Naive thymus-derived CD4-positive, alpha-beta T cell (primary cell): ENCODE measurements at regions not wholly inside any gene's neighbourhood (a gene's known extent, or its start where the extent isn't known, plus 50 kb on each side); places are given as distances from the start of the nearest gene placed in this dataset.
"Not testable (repeated sequence)": the region's sequence is repeated elsewhere in the genome, so short reads cannot be mapped to it uniquely, and the experiment has no call there.

Experiments used
- ATAC-seq: fragments of 150-1000 bp; cut with Tn5 transposase; 2 replicates; pipeline ENCODE4 v1.10.0; 2021; ENCODE audit warnings: mild to moderate bottlenecking, moderate library complexity
- CTCF ChIA-PET: fragments of 350-600 bp; sonication (Branson Sonifier 250); formaldehyde crosslinking; loops from one replicate; lab custom pipeline; 2021; ENCODE audit warnings: antibody characterized with exemption; lab: Charles Lee
- POLR2A ChIA-PET: fragments of 350-600 bp; sonication (Branson Sonifier 250); formaldehyde crosslinking; loops from one replicate; lab custom pipeline; 2021; ENCODE audit warnings: antibody characterized with exemption, inconsistent platforms; lab: Charles Lee
- DNase-seq, 9 donors: peaks; one replicate each; pipeline versions ENCODE4 v3.0.0 to v3.0.0-alpha.2; 2020 to 2022; ENCODE audit warnings: mixed read lengths in 1 of 9
- H3K27ac ChIP-seq: one replicate; pipeline ENCODE4 v1.7.0; 2013; ENCODE audit warnings: mild to moderate bottlenecking, low read depth, low read length, moderate library complexity
- H3K27me3 ChIP-seq, 2 donors: one replicate each; pipeline ENCODE4 v1.7.0; 2013; ENCODE audit warnings: low read length in 2 of 2, mild to moderate bottlenecking in 2 of 2, moderate library complexity in 2 of 2; ENCODE audit not compliant: control insufficient read depth in 2 of 2, insufficient read depth in 2 of 2
- H3K36me3 ChIP-seq, 3 experiments: 1 replicate in 2 of 3; 2 replicates in 1 of 3; pipeline ENCODE4 v1.7.0; 2013; ENCODE audit warnings: low read length in 3 of 3, mild to moderate bottlenecking in 3 of 3, moderate library complexity in 1 of 3; ENCODE audit not compliant: insufficient read depth in 3 of 3, control insufficient read depth in 2 of 3
- H3K4me1 ChIP-seq, 2 donors: one replicate each; pipeline ENCODE4 v1.7.0; 2013; ENCODE audit warnings: low read length in 2 of 2, mild to moderate bottlenecking in 2 of 2, moderate library complexity in 1 of 2; ENCODE audit not compliant: control insufficient read depth in 2 of 2, insufficient read depth in 2 of 2
- H3K4me3 ChIP-seq: 2 replicates; pipeline ENCODE4 v1.7.0; 2013; ENCODE audit warnings: mild to moderate bottlenecking, low read length
- H3K9me3 ChIP-seq, 3 experiments: 1 replicate in 2 of 3; 2 replicates in 1 of 3; pipeline ENCODE4 v1.7.0; 2013; ENCODE audit warnings: low read length in 3 of 3; ENCODE audit not compliant: control insufficient read depth in 2 of 3
- H3K27ac Mint-ChIP-seq, 9 donors: one replicate each; pipeline ENCODE4 v1.8.0; 2020 to 2022; ENCODE audit warnings: mixed read lengths in 9 of 9, mild to moderate bottlenecking in 8 of 9, moderate library complexity in 5 of 9, inconsistent platforms in 2 of 9
- H3K27me3 Mint-ChIP-seq, 5 donors: one replicate each; pipeline ENCODE4 v1.8.0; 2021 to 2022; ENCODE audit warnings: mixed read lengths in 5 of 5, mild to moderate bottlenecking in 1 of 5
- H3K36me3 Mint-ChIP-seq, 5 donors: one replicate each; pipeline ENCODE4 v1.8.0; 2020 to 2022; ENCODE audit warnings: mixed read lengths in 5 of 5, mild to moderate bottlenecking in 3 of 5, inconsistent platforms in 1 of 5
- H3K4me1 Mint-ChIP-seq, 7 donors: one replicate each; pipeline ENCODE4 v1.8.0; 2020 to 2022; ENCODE audit warnings: mixed read lengths in 7 of 7, mild to moderate bottlenecking in 3 of 7, inconsistent platforms in 1 of 7
- H3K4me3 Mint-ChIP-seq, 10 donors: one replicate each; pipeline ENCODE4 v1.8.0; 2020 to 2022; ENCODE audit warnings: mild to moderate bottlenecking in 10 of 10, mixed read lengths in 10 of 10, moderate library complexity in 6 of 10, inconsistent platforms in 2 of 10
- H3K9me3 Mint-ChIP-seq, 11 donors: one replicate each; pipeline ENCODE4 v1.8.0; 2020 to 2022; ENCODE audit warnings: mixed read lengths in 11 of 11, mild to moderate bottlenecking in 4 of 11, inconsistent platforms in 1 of 11, moderate library complexity in 1 of 11
- intact Hi-C, 2 donors: fragments of 100-400 bp; cut with micrococcal nuclease; formaldehyde crosslinking; loops; one replicate each; pipeline ENCODE4 v1.15.1; 2023

DNA sequence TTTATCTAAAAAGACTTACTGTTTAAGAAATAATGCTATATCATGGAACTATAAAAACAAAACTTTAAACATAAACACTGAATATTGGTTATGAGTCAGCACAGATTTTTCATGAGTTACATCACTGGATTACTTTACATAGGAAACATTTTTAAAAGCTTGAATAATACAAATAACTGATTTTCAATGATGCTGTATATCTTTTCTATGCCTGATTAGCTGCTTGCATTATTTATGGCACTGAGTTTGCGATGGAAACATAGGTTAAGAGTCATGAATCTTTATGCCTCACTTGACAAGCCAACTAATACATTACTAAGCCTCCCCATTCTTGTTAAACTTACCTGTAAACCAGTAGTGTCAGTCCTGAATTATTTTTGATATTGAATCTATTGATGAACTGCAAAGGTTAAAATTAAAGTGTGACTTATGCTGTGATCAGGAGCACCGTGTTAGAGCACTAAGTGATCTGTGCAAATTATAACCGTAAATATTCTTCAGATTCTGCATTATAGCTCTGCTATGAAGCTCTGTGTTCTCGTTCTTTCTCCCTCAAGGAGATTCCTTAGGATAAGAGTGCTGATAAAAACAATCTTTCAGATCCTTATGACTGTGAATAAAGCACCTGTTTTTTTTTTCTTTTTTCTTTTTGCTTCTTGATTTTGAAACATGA is 437.3 kb upstream of the BCHE start:
- ATAC-seq = no peak
- peaks cover 0 to 2% (median 0%) of the 10 kb centered on the region in 7 donors for H3K4me1 Mint-ChIP-seq
- H3K27ac Mint-ChIP-seq = no peak overlapping the region
- no peak overlapping the region for H3K27ac ChIP-seq
- H3K4me1 ChIP-seq = no peaks in the 10 kb centered on the region
- peaks cover 0 to 12% (median 3%) of the 10 kb centered on the region in 11 donors for H3K9me3 Mint-ChIP-seq
- intact Hi-C loops = no loop called here
- no peaks in the 10 kb centered on the region for H3K36me3 Mint-ChIP-seq
- no peaks in the 10 kb centered on the region for H3K27me3 ChIP-seq
- no peak overlapping the region for H3K4me3 Mint-ChIP-seq
- ChIA-PET CTCF (no interaction called here), POLR2A (no interaction called here)
- H3K27me3 Mint-ChIP-seq = no peaks in the 10 kb centered on the region
- no peaks in the 10 kb centered on the region for H3K36me3 ChIP-seq
- DNase-seq = no peak
- no peaks in the 10 kb centered on the region for H3K9me3 ChIP-seq
- no peak overlapping the region for H3K4me3 ChIP-seq

DNA sequence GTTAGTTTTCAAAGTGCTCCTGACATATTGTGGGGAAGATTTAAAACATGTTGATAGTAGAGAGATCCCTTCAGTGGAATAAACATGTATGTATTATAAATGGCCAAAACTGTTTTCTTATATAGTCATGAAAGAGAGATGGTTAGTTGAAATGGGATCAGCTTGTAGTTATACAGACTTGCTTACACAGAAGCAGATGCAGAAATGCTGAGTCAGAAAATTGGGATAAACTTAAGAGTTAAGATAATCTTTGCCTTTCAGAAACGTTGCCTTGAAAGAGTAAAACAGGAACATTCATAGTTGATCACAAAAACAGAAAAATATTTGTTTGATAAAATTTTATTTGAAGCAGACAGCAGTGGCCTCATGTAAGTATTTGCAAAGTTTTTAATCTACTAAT is 433.2 kb upstream of the BCHE start:
- ChIA-PET CTCF (no interaction called here), POLR2A (no interaction called here)
- H3K27me3 ChIP-seq = no peaks in the 10 kb centered on the region
- DNase-seq (no peak), ATAC-seq (no peak)
- no peak overlapping the region for H3K27ac ChIP-seq
- H3K9me3 ChIP-seq = no peaks in the 10 kb centered on the region
- no peaks in the 10 kb centered on the region for H3K36me3 Mint-ChIP-seq
- no peak overlapping the region for H3K27ac Mint-ChIP-seq
- intact Hi-C loops = no loop called here
- no peak overlapping the region for H3K4me3 ChIP-seq
- H3K36me3 ChIP-seq = no peaks in the 10 kb centered on the region
- H3K27me3 Mint-ChIP-seq = no peaks in the 10 kb centered on the region
- no peak overlapping the region for H3K4me3 Mint-ChIP-seq
- H3K9me3 Mint-ChIP-seq = peaks cover 0 to 8% (median 0%) of the 10 kb centered on the region in 11 donors
- H3K4me1 Mint-ChIP-seq = no peaks in the 10 kb centered on the region
- no peaks in the 10 kb centered on the region for H3K4me1 ChIP-seq

DNA sequence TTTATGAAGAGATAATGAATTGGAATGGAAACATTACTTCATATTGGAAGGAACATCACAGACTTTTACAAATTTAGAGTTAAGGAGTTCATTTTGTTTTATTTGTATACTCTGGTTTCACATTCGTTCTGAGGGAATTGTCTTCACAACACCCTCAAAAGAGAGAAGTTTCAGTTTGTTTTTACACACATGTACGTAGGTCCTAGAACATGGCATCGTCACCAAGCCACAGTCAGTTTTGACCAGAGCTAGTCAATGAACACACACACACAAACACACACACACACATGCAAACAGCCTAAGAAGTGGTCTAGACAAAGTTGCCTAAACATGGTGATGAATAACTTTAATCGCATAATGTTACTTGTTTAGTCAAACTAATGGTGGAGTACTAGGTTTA is 427.9 kb upstream of the BCHE start:
- no peak overlapping the region for H3K4me3 Mint-ChIP-seq
- POLR2A ChIA-PET = no interaction called here

DNA sequence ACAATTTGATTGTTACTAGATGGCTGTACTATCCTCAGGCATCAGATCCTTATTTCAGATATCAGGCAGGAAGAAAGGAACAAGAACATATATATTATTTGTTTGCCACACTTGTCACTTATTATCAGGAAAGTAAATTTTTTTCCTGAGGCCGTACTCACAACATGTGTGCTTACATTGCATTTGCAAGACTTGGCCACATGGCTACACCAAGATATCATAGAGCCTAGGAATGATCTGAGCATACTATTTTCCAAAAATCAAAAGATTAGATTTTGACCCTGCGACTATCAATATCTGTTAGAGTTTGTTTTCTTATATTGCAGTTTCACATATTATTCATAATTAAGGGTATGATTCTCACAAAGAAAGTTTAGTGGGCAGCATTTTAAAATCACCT is 426.2 kb upstream of the BCHE start:
- Histone ChIP-seq H3K4me3 (no peak overlapping the region), H3K27ac (no peak overlapping the region), H3K27me3 (no peaks in the 10 kb centered on the region), H3K4me1 (no peaks in the 10 kb centered on the region), H3K36me3 (no peaks in the 10 kb centered on the region), H3K9me3 (no peaks in the 10 kb centered on the region)
- Mint-ChIP-seq H3K4me1 (no peaks in the 10 kb centered on the region), H3K4me3 (no peak overlapping the region), H3K27ac (no peak overlapping the region), H3K36me3 (no peaks in the 10 kb centered on the region), H3K27me3 (no peaks in the 10 kb centered on the region), H3K9me3 (peaks cover 0 to 7% (median 0%) of the 10 kb centered on the region in 11 donors)
- ATAC-seq (no peak), DNase-seq (no peak)
- intact Hi-C loops = no loop called here
- ChIA-PET POLR2A (no interaction called here), CTCF (no interaction called here)

More for the DNA sequence above, 427.9 kb upstream of the BCHE start:
- H3K9me3 ChIP-seq = no peaks in the 10 kb centered on the region
- no peaks in the 10 kb centered on the region for H3K4me1 Mint-ChIP-seq
- no peaks in the 10 kb centered on the region for H3K27me3 Mint-ChIP-seq
- no peaks in the 10 kb centered on the region for H3K27me3 ChIP-seq
- no peak overlapping the region for H3K4me3 ChIP-seq
- DNase-seq = no peak
- CTCF ChIA-PET = no interaction called here
- no peaks in the 10 kb centered on the region for H3K36me3 ChIP-seq
- intact Hi-C loops = no loop called here
- H3K36me3 Mint-ChIP-seq = no peaks in the 10 kb centered on the region
- no peak for ATAC-seq
- H3K27ac ChIP-seq = no peak overlapping the region
- no peak overlapping the region for H3K27ac Mint-ChIP-seq
- H3K4me1 ChIP-seq = no peaks in the 10 kb centered on the region
- peaks cover 0 to 7% (median 0%) of the 10 kb centered on the region in 11 donors for H3K9me3 Mint-ChIP-seq

DNA sequence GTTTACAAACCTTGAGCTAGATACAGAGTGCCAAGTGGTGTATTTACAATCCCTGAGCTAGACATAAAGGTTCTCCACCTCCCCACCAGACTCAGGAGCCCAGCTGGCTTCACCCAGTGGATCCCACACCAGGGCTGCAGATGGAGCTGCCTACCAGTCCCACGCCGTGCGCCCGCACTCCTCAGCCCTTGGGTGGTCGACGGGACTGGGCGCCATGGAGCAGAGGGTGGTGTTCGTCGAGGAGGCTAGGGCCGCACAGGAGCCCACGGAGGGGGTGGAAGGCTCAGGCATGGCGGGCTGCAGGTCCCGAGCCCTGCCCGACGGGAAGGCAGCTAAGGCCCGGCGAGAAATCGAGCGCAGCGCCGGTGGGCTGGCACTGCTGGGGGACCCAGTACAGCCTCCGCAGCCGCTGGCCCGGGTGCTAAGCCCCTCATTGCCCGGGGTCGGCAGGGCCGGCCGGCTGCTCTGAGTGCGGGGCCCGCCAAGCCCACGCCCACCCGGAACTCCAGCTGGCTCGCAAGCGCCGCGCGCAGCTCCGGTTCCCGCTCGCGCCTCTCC is 421.1 kb upstream of the BCHE start:
- H3K4me3 ChIP-seq, CTCF ChIA-PET, H3K4me3 Mint-ChIP-seq, H3K27ac ChIP-seq, H3K27me3 Mint-ChIP-seq, intact Hi-C loops, H3K4me1 ChIP-seq, H3K27me3 ChIP-seq, H3K4me1 Mint-ChIP-seq, H3K27ac Mint-ChIP-seq, H3K36me3 ChIP-seq, DNase-seq, H3K9me3 ChIP-seq, ATAC-seq, POLR2A ChIA-PET, H3K36me3 Mint-ChIP-seq: not testable (repeated sequence)
- H3K9me3 Mint-ChIP-seq = peaks cover 0 to 12% (median 4%) of the 10 kb centered on the region in 11 donors

DNA sequence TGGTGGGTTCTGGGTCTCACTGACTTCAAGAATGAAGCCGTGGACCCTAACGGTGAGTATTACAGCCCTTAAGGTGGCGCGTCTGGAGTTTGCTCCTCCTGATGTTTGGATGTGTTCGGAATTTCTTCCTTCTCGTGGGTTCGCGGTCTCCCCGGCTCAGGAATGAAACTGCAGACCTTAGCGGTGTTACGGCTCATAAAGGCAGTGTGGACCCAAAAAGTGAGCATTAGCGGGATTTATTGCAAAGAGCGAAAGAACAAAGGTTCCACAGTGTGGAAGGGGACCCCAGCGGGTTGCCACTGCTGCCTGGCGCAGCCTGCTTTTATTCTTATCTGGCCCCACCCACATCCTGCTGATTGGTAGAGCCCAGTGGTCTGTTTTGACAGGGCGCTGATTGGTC is 420.5 kb upstream of the BCHE start:
- intact Hi-C loops = no loop called here
- no peaks in the 10 kb centered on the region for H3K36me3 ChIP-seq
- H3K9me3 ChIP-seq = no peaks in the 10 kb centered on the region
- peaks cover 0 to 12% (median 4%) of the 10 kb centered on the region in 11 donors for H3K9me3 Mint-ChIP-seq
- ChIA-PET POLR2A (no interaction called here), CTCF (no interaction called here)
- H3K27me3 ChIP-seq = no peaks in the 10 kb centered on the region
- no peak overlapping the region for H3K4me3 ChIP-seq
- H3K36me3 Mint-ChIP-seq = peaks cover 0 to 3% (median 0%) of the 10 kb centered on the region in 5 donors
- H3K4me3 Mint-ChIP-seq = no peak overlapping the region
- ATAC-seq = no peak
- DNase-seq = no peak
- no peaks in the 10 kb centered on the region for H3K4me1 ChIP-seq
- H3K27ac ChIP-seq = no peak overlapping the region
- H3K27me3 Mint-ChIP-seq = no peaks in the 10 kb centered on the region
- H3K4me1 Mint-ChIP-seq = no peaks in the 10 kb centered on the region
- no peak overlapping the region for H3K27ac Mint-ChIP-seq

DNA sequence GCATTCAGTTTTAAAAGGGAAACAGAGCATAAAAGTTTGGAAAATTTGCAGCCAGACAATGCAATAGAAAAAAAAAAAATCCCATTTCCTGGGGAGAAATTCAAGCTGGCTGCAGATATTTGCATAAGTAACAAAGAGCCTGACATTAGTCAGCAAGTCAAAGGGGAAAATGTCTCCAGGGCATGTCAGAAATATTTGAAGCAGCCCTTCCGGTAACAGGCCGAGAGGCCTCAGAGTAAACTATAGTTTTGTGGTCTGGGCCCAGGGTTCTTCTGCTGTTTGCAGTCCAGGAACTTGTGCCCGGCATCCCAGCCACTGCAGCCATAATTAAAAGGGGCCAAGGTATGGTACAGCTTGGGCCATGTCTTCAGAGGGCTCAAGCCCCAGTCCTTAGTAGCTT is 411.6 kb upstream of the BCHE start:
- H3K4me1 Mint-ChIP-seq = no peaks in the 10 kb centered on the region
- POLR2A ChIA-PET = no interaction called here
- no peak overlapping the region for H3K4me3 Mint-ChIP-seq
- Histone ChIP-seq H3K27me3 (no peaks in the 10 kb centered on the region), H3K4me3 (no peak overlapping the region), H3K9me3 (no peaks in the 10 kb centered on the region), H3K36me3 (no peaks in the 10 kb centered on the region), H3K4me1 (no peaks in the 10 kb centered on the region), H3K27ac (no peak overlapping the region)
- no peak overlapping the region for H3K27ac Mint-ChIP-seq
- ATAC-seq (no peak), DNase-seq (no peak)
- no peaks in the 10 kb centered on the region for H3K27me3 Mint-ChIP-seq
- no peaks in the 10 kb centered on the region for H3K36me3 Mint-ChIP-seq
- CTCF ChIA-PET = no interaction called here
- peaks cover 0 to 18% (median 5%) of the 10 kb centered on the region in 11 donors for H3K9me3 Mint-ChIP-seq
- intact Hi-C loops = no loop called here
